ENCODE measurements at regions not wholly inside any gene's neighbourhood (a gene's known extent, or its start where the extent isn't known, plus 50 kb on each side); places are given as distances from the start of the nearest gene placed in this dataset.

DNA sequence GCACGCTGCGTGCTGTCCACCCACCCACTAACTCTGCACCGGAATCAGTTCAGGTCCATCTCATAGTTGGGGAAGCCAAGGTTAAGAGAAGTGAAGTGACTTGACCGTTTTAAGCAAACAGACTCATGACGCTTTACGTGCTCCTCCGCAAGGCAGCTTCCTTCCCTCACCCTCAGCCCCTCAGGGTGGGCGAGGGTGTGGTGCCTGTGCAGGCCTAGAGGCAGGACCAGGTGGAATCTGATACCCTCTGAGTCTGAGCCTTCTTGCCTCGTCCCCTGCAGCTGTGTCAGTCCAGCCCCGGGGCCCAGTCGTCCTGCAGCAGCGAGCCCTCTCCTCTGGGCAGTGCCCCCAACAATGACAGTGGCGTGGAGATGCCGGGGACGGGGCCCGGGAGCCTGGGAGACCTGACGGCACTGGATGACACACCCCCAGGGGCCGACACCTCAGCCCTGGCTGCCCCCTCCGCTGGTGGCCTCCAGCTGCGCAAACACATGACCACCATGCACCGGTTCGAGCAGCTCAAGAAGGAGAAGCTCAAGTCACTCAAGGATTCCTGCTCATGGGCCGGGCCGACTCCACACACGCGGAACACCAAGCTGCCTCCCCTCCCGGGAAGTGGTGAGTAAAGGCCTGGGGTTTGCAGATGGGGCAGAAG, 250.5 kb downstream of the GLI2 start:
- peaks cover 8% of the 10 kb centered on the region for H3K4me1 Mint-ChIP-seq
- no peaks in the 10 kb centered on the region for H3K9me3 ChIP-seq (ENCODE audit: control insufficient read depth, low read length)
- H3K4me3 ChIP-seq (ENCODE audit: low read length): no peak overlapping the region
- no peaks in the 10 kb centered on the region for H3K27me3 ChIP-seq (ENCODE audit: control insufficient read depth, insufficient read depth, low read length, poor library complexity, severe bottlenecking)
- no peaks in the 10 kb centered on the region for H3K27me3 Mint-ChIP-seq (ENCODE audit: insufficient read depth)
- TF ChIP-seq, protein P1, sequence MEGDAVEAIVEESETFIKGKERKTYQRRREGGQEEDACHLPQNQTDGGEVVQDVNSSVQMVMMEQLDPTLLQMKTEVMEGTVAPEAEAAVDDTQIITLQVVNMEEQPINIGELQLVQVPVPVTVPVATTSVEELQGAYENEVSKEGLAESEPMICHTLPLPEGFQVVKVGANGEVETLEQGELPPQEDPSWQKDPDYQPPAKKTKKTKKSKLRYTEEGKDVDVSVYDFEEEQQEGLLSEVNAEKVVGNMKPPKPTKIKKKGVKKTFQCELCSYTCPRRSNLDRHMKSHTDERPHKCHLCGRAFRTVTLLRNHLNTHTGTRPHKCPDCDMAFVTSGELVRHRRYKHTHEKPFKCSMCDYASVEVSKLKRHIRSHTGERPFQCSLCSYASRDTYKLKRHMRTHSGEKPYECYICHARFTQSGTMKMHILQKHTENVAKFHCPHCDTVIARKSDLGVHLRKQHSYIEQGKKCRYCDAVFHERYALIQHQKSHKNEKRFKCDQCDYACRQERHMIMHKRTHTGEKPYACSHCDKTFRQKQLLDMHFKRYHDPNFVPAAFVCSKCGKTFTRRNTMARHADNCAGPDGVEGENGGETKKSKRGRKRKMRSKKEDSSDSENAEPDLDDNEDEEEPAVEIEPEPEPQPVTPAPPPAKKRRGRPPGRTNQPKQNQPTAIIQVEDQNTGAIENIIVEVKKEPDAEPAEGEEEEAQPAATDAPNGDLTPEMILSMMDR (conservative IDR thresholded peaks at IDR 0.05): no peak
- no peak overlapping the region for H3K27ac Mint-ChIP-seq
- DNase-seq: no peak
- H3K27ac ChIP-seq (ENCODE audit: low read depth, low read length): no peak overlapping the region
- 95 to 97% methylated on average over 19 to 27 of the region's 27 CpGs for WGBS, 2 experiments (ENCODE audit: insufficient coverage in 1 of 2, insufficient read length in 1 of 2)
- H3K36me3 Mint-ChIP-seq (ENCODE audit: low read depth): peaks cover 30% of the 10 kb centered on the region
- no peak overlapping the region for H3K4me3 Mint-ChIP-seq
- H3K36me3 ChIP-seq (ENCODE audit: control insufficient read depth, insufficient read depth, low read length): peaks cover 6% of the 10 kb centered on the region
- no peak overlapping the region for H3K9ac ChIP-seq (ENCODE audit: extremely low read depth, low read length, poor library complexity, severe bottlenecking)
- no peaks in the 10 kb centered on the region for H3K9me3 Mint-ChIP-seq
- H3K4me1 ChIP-seq (ENCODE audit: control insufficient read depth, insufficient read depth, low read length): no peaks in the 10 kb centered on the region

GRCh38 chr2:120986898-120987650, 251.4 kb downstream of the GLI2 start:
- H3K36me3 Mint-ChIP-seq (ENCODE audit: low read depth): peaks cover 30% of the 10 kb centered on the region
- H3K36me3 ChIP-seq (ENCODE audit: control insufficient read depth, insufficient read depth, low read length): peaks cover 6% of the 10 kb centered on the region
- H3K9ac ChIP-seq (ENCODE audit: extremely low read depth, low read length, poor library complexity, severe bottlenecking): no peak overlapping the region
- no peak overlapping the region for H3K27ac ChIP-seq (ENCODE audit: low read depth, low read length)
- no peaks in the 10 kb centered on the region for H3K27me3 ChIP-seq (ENCODE audit: control insufficient read depth, insufficient read depth, low read length, poor library complexity, severe bottlenecking)
- no peak overlapping the region for H3K27ac Mint-ChIP-seq
- TF ChIP-seq, protein P1 (conservative IDR thresholded peaks at IDR 0.05): no peak
- H3K4me3 ChIP-seq (ENCODE audit: low read length): no peak overlapping the region
- no peaks in the 10 kb centered on the region for H3K9me3 Mint-ChIP-seq
- no peaks in the 10 kb centered on the region for H3K9me3 ChIP-seq (ENCODE audit: control insufficient read depth, low read length)
- DNase-seq: peak; percentile 34
- H3K4me1 ChIP-seq (ENCODE audit: control insufficient read depth, insufficient read depth, low read length): no peaks in the 10 kb centered on the region
- H3K4me1 Mint-ChIP-seq: peaks cover 6% of the 10 kb centered on the region
- whole genome bisulfite sequencing, 2 experiments (ENCODE audit: insufficient coverage in 1 of 2, insufficient read length in 1 of 2): 94 to 96% methylated on average over 9 of the region's 9 CpGs
- no peak overlapping the region for H3K4me3 Mint-ChIP-seq
- H3K27me3 Mint-ChIP-seq (ENCODE audit: insufficient read depth): no peaks in the 10 kb centered on the region

DNA sequence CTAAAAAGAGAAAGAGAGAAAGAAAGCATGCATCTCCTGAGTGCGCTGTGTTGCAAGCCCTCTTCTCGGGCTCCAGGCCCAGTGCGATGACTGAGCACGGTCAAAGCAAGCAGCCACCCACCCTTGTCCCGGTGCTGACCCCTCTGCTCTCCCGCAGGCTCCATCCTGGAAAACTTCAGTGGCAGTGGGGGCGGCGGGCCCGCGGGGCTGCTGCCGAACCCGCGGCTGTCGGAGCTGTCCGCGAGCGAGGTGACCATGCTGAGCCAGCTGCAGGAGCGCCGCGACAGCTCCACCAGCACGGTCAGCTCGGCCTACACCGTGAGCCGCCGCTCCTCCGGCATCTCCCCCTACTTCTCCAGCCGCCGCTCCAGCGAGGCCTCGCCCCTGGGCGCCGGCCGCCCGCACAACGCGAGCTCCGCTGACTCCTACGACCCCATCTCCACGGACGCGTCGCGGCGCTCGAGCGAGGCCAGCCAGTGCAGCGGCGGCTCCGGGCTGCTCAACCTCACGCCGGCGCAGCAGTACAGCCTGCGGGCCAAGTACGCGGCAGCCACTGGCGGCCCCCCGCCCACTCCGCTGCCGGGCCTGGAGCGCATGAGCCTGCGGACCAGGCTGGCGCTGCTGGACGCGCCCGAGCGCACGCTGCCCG, 252.5 kb downstream of the GLI2 start:
- 96 to 97% methylated on average over 26 to 68 of the region's 68 CpGs for WGBS, 2 experiments (ENCODE audit: insufficient coverage in 1 of 2, insufficient read length in 1 of 2)
- H3K4me3 ChIP-seq (ENCODE audit: low read length): no peak overlapping the region
- no peaks in the 10 kb centered on the region for H3K4me1 ChIP-seq (ENCODE audit: control insufficient read depth, insufficient read depth, low read length)
- peak; percentile 39 for DNase-seq
- no peak overlapping the region for H3K9ac ChIP-seq (ENCODE audit: extremely low read depth, low read length, poor library complexity, severe bottlenecking)
- no peaks in the 10 kb centered on the region for H3K27me3 ChIP-seq (ENCODE audit: control insufficient read depth, insufficient read depth, low read length, poor library complexity, severe bottlenecking)
- Mint-ChIP-seq H3K27ac (no peak overlapping the region), H3K4me3 (no peak overlapping the region), H3K4me1 (no peaks in the 10 kb centered on the region), H3K27me3 (ENCODE audit: insufficient read depth) (no peaks in the 10 kb centered on the region), H3K36me3 (ENCODE audit: low read depth) (peaks cover 30% of the 10 kb centered on the region), H3K9me3 (no peaks in the 10 kb centered on the region)
- H3K36me3 ChIP-seq (ENCODE audit: control insufficient read depth, insufficient read depth, low read length): peaks cover 6% of the 10 kb centered on the region
- H3K27ac ChIP-seq (ENCODE audit: low read depth, low read length): no peak overlapping the region
- no peaks in the 10 kb centered on the region for H3K9me3 ChIP-seq (ENCODE audit: control insufficient read depth, low read length)
- TF ChIP-seq, protein P1 (conservative IDR thresholded peaks at IDR 0.05): no peak
